BE2C (cell line): ENCODE measurements at regions not wholly inside any gene's neighbourhood (a gene's known extent, or its start where the extent isn't known, plus 50 kb on each side); places are given as distances from the start of the nearest gene placed in this dataset.
"Not testable (repeated sequence)": the region's sequence is repeated elsewhere in the genome, so short reads cannot be mapped to it uniquely, and the experiment has no call there.

Source experiments
- DNase-seq: peaks from one replicate; pipeline ENCODE4 v3.0.0-alpha.2; 2020
- H3K27me3 ChIP-seq: fragments of 250-450 bp; sonication (Bioruptor Pico); 2 replicates; pipeline ENCODE4 v1.5.1; 2020; ENCODE audit warnings: mild to moderate bottlenecking
- H3K36me3 ChIP-seq: fragments of 250-450 bp; sonication (Bioruptor Pico); 2 replicates; pipeline ENCODE4 v1.5.1; 2020; ENCODE audit warnings: mild to moderate bottlenecking
- H3K4me1 ChIP-seq: fragments of 250-450 bp; sonication (Bioruptor Pico); 2 replicates; pipeline ENCODE4 v1.5.1; 2020
- H3K4me3 ChIP-seq: 2 replicates; pipeline ENCODE4 v1.5.1; 2011; ENCODE audit warnings: low read depth, low read length
- H3K9me3 ChIP-seq: fragments of 250-450 bp; sonication (Bioruptor Pico); 2 replicates; pipeline ENCODE4 v1.5.1; 2020
- TF ChIP-seq, protein P1 (sequence below): IDR thresholded peaks from 2 replicates; pipeline ENCODE4 v1.5.1; 2012; ENCODE audit warnings: mild to moderate bottlenecking, low read depth, low read length

DNA sequence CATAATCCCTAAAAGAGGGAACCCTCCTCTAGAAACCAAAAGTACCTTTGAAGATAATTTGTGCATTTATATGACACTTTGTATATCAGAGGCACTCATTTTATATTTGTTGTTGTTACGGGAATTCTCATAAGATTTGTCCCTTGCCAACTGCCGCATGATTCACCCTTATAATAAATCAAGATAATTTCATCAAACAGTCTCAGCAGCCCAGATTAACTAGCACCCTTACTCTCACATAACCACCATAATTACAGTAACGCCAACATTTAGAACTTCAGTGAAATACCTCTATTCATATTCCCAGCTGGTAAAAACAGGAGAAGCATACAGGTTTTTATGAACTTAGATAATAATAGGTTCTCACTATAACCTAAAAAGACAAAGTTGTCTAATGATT, 271.9 kb downstream of the LRRC3B start:
- Histone ChIP-seq H3K4me1 (no peaks in the 10 kb centered on the region), H3K9me3 (no peaks in the 10 kb centered on the region), H3K36me3 (no peaks in the 10 kb centered on the region), H3K27me3 (no peaks in the 10 kb centered on the region), H3K4me3 (no peak overlapping the region)
- DNase-seq, result no peak
- TF ChIP-seq, protein P1, sequence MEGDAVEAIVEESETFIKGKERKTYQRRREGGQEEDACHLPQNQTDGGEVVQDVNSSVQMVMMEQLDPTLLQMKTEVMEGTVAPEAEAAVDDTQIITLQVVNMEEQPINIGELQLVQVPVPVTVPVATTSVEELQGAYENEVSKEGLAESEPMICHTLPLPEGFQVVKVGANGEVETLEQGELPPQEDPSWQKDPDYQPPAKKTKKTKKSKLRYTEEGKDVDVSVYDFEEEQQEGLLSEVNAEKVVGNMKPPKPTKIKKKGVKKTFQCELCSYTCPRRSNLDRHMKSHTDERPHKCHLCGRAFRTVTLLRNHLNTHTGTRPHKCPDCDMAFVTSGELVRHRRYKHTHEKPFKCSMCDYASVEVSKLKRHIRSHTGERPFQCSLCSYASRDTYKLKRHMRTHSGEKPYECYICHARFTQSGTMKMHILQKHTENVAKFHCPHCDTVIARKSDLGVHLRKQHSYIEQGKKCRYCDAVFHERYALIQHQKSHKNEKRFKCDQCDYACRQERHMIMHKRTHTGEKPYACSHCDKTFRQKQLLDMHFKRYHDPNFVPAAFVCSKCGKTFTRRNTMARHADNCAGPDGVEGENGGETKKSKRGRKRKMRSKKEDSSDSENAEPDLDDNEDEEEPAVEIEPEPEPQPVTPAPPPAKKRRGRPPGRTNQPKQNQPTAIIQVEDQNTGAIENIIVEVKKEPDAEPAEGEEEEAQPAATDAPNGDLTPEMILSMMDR, result no peak

DNA sequence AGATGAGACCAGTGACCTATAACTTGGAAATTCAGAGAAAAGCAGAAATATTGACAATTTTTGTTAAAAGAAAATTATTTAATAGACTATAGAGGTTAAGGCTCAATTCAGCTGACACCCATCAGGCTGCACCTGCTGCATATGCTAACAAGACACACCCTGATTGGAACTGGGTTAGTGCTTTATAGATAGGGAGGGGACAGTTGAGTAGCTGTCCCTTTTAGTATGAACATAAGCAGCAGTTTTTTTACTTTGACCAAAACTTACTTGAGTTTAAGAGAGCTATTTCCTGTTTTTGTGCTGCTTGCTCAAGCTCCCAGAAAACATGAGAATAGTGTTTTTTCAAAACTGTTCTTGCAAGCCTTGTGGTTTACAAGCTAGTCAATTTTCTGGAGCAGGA, 292.6 kb downstream of the LRRC3B start:
- TF ChIP-seq, protein P1, result no peak
- no peaks in the 10 kb centered on the region for H3K9me3 ChIP-seq
- no peaks in the 10 kb centered on the region for H3K4me1 ChIP-seq
- H3K27me3 ChIP-seq, result no peaks in the 10 kb centered on the region
- H3K4me3 ChIP-seq, result no peak overlapping the region
- H3K36me3 ChIP-seq, result no peaks in the 10 kb centered on the region
- no peak for DNase-seq

DNA sequence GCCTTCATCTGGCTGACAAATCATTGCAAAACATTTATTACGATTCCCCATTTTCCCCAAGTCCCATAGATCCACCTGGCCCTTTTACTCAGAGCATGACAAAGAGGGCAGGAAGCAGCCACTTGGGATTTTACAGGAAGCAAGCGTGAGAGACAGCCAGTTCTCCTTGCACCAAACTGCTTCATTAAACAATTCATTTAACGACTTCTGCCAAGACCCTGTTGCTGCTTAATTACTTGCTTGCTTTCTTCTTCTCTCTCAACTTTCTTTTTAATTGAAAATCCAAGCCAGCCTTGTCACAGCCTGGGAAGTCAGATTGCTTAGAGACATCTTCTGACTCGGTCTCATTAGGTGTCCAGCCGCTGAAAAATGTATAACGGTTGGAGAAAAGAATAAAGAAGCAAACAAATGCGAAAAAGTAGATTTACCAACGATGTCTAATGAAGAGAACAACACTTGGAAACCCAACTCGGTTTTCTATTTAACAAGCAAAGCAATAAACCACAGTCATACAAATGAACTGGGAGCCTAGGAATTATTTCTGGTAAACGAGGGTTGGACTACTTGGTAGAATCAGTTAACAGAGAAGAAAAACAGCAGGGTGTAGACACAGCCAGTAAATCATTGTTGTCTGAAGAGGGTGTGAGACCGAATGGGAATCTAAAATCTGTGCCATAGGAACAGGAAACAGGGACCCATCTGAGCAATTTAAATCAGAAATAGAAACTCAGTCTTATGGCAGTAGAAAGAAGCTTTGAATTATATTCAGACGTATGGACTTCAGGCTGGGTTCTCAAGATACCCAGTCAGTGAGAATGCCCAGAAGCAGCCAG, 298.3 kb downstream of the LRRC3B start:
- TF ChIP-seq, protein P1, result no peak
- H3K36me3 ChIP-seq, result no peaks in the 10 kb centered on the region
- DNase-seq, result no peak
- H3K9me3 ChIP-seq, result no peaks in the 10 kb centered on the region
- H3K27me3 ChIP-seq, result no peaks in the 10 kb centered on the region
- H3K4me3 ChIP-seq, result no peak overlapping the region
- H3K4me1 ChIP-seq, result no peaks in the 10 kb centered on the region

DNA sequence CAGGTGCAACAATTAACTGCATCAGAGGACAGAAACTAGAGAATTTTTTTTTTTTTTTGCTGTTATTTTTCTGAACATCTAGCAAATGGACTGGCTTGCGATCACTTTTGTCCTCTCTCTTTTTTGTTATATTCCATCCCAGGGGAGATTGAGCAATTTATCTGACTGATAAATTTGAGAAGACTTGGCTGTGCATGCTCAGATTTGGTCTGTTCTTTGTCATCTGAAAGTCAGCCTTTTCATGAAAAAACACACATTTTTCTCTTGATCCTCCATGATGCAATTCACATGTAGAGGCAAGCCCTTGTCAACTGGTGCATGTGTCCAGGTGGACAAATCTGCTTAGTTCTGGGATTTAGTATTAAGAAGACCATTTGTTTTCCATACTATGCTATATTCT, 309.3 kb downstream of the LRRC3B start:
- Histone ChIP-seq H3K9me3 (no peaks in the 10 kb centered on the region), H3K4me3 (no peak overlapping the region), H3K27me3 (no peaks in the 10 kb centered on the region), H3K36me3 (no peaks in the 10 kb centered on the region), H3K4me1 (no peaks in the 10 kb centered on the region)
- no peak for DNase-seq
- TF ChIP-seq, protein P1, result no peak

DNA sequence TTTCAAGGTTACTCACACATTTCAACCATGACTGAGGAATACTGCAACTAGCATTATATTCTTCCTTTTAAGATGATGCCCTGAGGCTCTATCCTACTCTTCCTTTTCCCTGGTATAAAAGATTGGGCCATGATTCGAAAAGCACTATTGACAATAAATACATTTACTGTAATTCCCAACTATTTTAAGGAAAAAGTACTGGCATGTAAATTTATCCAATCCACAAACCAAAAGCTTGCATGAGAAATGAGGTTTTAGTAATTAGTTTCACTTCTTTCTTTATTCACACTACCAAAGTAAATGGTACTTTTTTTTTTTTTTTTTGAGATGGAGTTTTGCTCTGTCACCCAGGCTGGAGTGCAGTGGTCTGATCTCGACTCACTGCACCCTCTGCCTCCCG, 310.2 kb downstream of the LRRC3B start:
- DNase-seq, result no peak
- H3K27me3 ChIP-seq, result no peaks in the 10 kb centered on the region
- H3K4me1 ChIP-seq, result no peaks in the 10 kb centered on the region
- H3K36me3 ChIP-seq, result no peaks in the 10 kb centered on the region
- TF ChIP-seq, protein P1, result no peak
- no peak overlapping the region for H3K4me3 ChIP-seq
- H3K9me3 ChIP-seq, result no peaks in the 10 kb centered on the region

DNA sequence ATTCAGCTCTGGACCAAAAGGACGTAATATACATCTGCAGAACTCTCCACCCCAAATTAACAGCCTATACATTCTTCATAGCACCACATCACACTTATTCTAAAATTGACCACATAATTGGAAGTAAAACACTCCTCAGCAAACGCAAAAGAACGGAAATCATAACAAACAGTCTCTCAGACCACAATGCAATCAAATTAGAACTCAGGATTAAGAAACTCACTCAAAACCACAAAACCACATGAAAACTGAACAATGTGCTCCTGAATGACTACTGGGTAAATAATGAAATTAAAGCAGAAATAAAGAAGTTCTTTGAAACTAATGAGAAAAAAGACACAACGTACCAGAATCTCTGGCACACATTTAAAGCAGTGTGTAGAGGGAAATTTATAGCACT, 322.9 kb downstream of the LRRC3B start:
- not testable (repeated sequence) for H3K9me3 ChIP-seq, H3K4me3 ChIP-seq, H3K27me3 ChIP-seq, H3K4me1 ChIP-seq, DNase-seq, H3K36me3 ChIP-seq
